TTC549 (cell line): ENCODE measurements at regions not wholly inside any gene's neighbourhood (a gene's known extent, or its start where the extent isn't known, plus 50 kb on each side); places are given as distances from the start of the nearest gene placed in this dataset.

ENCODE experiments used
- FAIRE-seq: peaks from 2 replicates; lab custom pipeline; 2012; peaks lifted over from hg19 to GRCh38; lab: Jason Lieb, UNC

GRCh38 chr3:118292841-118293240 is 741.8 kb downstream of the IGSF11 start:
- FAIRE-seq = no peak

DNA sequence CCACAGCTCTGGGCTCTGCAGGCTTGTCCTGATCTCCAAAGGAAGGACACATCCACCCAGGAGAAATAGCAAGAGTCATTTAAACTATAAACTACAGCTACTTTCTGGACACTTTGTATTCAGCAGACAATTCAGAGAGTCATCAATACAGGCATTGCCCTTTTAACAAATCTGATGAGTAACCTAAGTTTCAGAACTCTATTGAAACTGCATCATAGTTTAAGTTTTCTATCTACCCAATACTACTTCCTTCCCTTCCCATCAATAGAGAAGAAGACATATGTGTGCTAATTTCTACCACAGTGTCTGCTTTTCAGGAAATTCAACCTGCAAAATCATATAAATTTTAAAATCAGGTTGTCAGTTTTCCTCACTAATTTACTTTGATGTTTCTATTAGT is 736.5 kb downstream of the IGSF11 start:
- no peak for FAIRE-seq

DNA sequence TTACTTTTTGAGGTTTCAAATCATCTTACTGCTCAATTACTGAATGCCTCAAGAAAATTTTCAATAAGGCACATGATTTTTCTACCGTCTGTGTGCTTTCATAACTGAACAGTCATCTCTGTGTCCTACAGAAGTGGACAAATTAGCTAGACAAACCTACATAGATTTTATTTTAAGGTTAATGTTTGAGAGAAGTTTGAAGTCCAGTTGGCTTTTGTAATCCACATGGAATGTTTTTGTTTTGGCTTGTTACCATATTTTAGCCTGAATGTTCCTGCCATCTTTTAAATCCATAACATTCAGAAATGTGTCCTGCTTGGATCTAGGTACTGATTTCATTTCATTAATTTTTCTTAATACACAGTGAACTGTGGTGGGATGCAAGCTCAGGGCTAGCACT is 730.1 kb downstream of the IGSF11 start:
- FAIRE-seq = no peak

DNA sequence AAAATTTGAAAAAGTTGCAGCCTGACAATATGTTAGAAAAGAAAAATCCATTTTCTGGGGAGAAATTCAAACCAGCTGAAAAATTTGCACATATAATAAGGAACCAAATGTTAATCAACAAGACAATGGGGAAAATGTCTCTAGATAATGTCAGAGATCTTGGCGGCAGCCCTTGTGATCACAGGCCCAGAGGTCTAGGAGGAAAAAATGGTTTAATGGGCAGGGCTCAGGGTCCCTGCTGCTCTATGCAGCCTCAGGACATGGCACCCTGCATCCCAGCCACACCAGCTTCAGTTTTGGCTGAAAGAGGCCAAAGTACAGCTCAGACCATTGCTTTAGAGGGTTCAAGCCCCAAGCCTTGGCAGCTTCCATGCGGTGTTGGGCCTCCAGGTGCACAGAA is 701.9 kb downstream of the IGSF11 start:
- FAIRE-seq = no peak

GRCh38 chr3:118337649-118338048 is 697.0 kb downstream of the IGSF11 start:
- no peak for FAIRE-seq

DNA sequence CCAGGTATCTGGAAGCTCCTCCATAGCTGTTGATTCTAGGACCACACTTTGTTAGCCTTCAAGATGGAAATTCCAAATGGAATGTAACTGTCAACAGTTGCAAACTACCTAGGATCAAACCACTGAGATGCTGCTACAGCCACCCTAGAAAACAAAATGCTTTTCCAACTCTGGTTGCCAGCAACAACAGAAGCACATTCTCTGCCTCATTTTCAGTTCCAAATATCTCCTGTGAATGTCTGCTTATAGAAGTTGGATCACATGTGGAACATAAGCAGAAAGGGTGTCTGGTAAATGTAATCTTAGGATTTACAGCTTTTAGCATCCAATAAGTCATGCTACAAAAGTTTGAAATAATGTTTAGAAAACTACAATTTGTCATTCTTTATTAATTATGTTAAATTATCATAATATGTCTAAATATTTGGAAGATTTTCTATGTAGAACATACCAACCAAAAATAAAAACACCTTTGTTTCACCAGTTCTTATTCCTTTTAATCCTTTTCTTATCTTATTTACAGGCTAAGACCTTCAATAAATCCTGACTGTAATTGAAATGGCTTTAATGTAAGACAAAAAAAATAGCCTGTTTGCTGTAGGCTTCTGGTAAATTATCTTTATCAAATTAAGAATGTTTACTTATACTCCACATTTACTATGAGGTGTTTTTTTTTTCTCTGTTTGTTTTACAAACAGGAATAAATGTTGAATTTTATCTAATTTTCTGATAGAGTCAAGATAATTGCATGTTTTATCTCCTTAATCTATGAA is 687.1 kb downstream of the IGSF11 start:
- no peak for FAIRE-seq

DNA sequence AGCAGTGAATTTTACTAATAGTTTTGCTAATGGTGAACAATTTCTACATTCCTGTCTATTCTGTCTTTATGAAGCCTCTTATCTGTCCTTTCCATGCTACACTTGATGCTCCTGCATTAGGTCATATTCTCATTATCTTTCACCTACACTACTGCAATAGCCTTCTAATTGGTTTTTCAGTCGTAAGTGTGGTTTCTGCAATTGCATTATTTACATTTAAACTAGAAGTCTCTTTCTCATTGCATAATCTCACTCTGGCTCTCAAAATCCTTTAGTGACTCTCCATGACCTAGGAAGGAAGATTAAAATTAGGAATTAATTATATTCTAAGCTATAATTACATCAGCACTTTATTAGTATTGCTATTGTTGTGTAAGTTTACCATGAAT is 686.5 kb downstream of the IGSF11 start:
- no peak for FAIRE-seq

DNA sequence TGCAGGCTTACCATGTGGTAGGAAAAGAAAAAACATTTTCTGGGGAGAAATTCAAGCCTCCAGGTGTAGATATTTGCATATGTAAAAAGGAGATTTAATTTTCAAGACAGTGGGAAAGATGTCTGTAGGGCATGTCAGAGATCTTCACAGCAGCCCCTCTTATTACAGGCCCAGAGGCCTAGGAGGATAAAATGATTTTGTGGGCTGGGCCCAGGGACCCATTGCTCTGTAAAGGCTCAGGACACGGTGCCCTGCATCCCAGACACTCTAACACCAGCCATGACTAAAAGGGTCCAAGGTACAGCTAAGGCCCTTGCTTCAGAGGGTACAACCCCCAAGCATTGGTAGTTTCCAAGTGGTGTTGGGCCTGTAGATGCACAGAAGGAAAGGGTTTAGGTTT is 680.1 kb downstream of the IGSF11 start:
- FAIRE-seq = no peak

GRCh38 chr3:118369892-118370491 is 664.7 kb downstream of the IGSF11 start:
- FAIRE-seq = no peak

DNA sequence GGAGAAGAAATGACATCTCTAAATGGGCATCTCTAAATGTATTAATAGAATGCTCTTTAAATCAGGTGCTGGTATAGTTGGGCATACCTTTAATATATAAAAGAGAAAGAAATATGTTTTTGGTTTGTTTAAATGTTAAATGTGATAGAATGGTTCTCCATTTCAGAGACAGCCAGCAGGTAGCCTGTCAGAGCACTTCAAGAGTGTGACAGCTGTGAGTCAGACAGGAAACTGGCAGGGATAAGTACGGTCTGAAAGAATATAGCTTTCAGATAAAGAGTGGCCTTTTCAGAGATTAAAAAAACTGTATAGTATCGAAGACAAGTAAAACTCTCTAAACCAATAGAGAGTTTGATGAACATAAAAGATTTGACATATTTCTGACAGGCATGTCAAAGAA is 654.1 kb downstream of the IGSF11 start:
- no peak for FAIRE-seq

DNA sequence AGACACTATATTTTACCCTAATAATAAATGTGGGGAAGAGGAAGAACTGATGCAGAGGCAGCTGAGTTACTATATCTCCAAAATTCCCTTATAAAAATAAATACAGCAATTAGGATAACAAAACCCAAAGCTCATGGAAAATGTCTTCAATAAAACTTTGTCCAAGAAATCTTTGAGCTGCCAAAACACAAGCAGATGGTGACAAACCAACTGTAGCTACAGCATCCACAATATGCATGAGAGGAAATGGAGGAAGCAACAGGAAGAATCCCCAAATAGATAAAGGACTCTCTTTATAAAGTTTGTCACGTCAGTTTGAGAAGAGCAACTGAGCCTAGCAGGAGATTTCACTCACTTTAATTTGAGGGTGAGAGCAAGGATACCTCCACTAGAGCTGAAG is 638.2 kb downstream of the IGSF11 start:
- FAIRE-seq = no peak

DNA sequence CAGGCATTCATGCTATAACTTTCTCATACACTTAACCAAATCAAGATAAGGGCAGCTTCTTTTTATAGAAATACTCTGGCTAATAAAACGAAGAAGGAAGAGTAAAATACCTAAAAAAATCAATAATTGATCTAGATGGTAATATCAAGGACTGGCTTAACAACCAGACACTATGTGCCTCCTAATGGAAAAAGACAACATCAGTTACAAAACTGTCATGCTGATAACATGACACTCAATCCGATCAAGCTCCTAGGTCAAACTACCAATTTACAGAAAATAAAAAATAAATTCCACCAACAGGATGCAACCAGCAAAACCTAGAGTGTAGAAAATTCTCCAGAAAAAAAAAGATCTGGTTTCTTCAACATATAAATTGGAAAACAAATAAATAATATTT is 634.6 kb downstream of the IGSF11 start:
- no peak for FAIRE-seq

DNA sequence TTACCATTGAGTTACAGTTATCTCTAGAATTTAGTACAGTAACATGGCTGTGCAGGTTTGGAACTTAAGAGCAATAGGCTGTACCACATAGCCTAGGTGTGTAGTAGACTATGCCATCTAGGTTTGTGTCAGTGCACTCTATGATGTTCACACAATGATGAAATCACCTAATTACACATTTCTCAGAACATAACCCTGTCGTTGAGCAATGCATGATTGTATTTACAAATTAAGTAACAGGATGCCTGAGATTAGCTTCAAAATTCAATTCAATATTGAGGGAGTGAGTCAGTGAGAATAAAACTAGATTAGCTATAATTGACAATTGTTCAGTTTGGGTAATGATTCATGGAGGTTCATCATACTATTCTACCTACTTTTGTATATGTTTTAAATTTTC is 633.8 kb downstream of the IGSF11 start:
- no peak for FAIRE-seq

DNA sequence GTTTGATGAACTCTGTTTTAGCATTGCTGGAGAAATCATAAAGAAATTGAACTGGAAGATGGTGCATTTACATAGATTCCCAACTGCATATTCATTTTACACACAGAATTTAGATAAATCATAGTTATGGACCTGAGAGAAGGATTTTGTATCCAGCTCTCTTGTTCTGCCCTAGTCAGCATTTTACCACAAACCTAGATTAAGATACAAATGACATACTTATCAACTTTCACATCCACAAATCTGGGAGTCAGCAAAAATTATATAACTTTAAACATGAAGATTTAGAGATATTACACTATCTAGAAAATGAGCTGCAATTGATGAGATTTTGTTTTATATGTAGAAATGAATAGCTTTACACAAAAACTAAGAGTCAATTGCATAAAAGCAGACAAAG is 632.8 kb downstream of the IGSF11 start:
- FAIRE-seq = no peak

DNA sequence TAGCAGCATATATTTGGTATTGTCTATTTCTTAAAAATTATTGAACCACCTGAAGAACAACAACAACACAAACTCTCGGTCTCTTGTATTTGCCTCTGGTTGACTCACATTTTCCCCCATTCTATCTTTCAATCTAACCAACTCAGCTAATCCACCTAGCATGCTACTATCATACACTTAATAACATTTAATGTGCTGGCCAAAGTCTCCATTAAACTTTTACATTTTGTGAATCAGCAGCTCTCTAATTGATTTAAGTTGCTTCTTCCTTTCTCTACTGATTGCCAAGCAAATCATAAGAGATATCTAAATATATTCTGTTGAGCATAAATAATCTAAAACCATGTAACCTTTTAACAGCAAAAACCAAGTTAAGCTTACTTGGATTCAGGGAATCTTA is 631.7 kb downstream of the IGSF11 start:
- no peak for FAIRE-seq

DNA sequence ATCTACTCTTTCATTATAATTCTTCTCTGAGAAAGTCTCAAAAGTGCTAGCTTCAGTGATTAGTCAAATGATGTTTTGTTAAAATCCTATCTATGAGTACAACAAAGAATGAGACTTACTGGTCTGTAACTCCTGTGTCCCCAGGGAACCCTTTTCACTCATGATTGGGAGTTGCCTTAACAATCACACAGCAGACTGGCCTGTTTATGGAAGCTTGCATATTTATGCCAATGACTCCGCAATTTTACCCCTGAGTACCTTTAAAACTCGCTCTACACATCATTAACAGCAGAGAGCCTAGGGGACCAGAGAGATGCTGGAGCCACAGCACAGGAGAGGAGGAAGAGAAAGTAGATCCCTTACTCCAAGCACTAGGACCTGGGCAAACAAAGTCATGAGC is 628.1 kb downstream of the IGSF11 start:
- no peak for FAIRE-seq

DNA sequence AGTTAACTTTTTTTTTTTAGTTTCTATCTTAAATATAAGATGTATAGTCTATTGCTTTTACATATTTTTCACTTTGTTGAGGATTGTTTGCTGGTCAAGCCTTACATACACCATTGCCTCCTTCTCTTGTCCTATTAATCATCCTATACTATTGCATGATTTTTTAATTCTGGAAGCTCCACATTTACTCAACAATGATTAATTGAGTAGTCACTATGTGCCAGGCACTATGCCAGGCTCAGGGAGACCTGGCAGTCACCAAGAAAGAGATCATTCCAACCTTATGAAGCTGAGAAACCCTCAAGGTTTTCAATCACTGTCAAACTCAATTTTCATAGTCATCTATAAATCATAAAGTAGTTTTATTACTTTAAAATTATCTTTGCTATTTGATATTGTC is 626.2 kb downstream of the IGSF11 start:
- FAIRE-seq = no peak

GRCh38 chr3:118412503-118412902 is 622.1 kb downstream of the IGSF11 start:
- no peak for FAIRE-seq

GRCh38 chr3:118425272-118425837 is 609.3 kb downstream of the IGSF11 start:
- FAIRE-seq = no peak

DNA sequence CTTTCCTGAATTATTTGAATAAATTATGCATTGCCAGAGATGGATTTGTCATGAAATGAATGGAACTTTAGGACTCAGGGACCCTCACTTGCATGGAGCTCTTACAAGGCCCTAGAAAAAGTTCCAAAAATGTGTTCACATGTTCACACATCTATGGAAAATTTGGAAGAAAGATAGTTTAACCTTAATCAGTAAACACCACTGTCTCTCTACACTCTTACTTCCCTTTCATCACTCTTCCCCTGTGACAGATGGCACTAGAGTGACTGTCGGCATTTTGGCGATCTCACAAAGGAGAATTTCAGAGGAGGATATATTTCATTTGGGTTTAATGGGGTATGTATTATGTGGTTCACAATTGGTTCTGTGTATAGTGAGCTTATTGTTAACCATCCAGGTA is 600.8 kb downstream of the IGSF11 start:
- no peak for FAIRE-seq

DNA sequence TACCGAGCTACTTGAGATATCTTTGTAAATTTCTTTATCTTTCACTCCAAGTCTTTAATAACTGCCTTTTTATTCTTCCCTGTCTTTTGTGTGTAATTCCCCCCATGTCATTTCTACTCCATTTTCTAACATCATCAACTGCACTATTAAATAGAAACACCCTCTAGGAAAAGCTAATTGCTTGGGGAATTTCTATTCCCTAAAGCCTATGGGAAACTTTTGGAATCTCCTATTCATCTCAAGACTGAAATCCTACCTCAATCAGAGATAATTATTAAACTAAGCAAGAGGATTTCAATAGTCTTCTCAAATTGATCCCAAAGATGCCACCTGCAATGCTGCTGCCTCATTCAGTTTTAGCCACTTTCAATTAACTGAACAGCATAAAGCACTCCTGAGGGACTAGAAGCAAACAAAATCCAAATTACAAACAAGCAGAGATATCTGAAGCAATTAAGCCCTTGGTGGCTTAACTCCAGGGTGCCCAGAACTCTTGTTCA is 598.7 kb downstream of the IGSF11 start:
- FAIRE-seq = no peak

DNA sequence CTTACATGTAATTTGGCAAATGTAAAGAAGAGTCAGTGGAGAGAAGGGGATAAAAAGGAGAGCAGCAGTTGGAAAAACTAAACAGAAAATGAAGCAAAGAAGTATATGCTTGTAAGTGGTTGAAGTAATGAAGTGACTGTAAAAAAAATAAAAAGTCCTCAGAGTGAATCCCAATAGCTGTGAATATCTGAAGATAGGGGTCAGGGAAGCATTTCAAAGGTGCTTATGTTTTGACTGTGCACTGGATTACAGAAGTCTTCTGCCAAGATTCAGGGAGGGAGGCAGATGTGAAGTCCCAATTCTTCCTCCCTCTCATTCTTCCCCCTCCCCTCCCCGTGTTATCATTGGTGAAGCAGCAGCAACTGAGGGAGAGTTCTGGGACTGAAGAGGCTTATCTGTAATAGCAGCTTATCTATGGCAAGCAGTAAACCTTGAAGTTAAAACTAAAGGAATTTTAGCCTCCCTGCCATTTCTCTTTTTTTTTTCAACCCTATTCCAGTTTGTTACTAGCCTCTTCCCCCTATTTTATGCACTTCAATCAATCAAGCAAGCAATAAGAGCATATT is 597.9 kb downstream of the IGSF11 start:
- FAIRE-seq = no peak

- FAIRE-seq = no peak
Observed at GRCh38 chr3:118445036-118445435, 589.6 kb downstream of the IGSF11 start.
